Loucy (cell line): ENCODE measurements at regions not wholly inside any gene's neighbourhood (a gene's known extent, or its start where the extent isn't known, plus 50 kb on each side); places are given as distances from the start of the nearest gene placed in this dataset.

Experiments
- H2AFZ ChIP-seq: fragments of 200-600 bp; sonication (generic); 2 replicates; pipeline ENCODE4 v1.6.0; 2016; ENCODE audit warnings: antibody characterized with exemption, mild to moderate bottlenecking, low read length, moderate library complexity
- H3F3A ChIP-seq: fragments of 200-600 bp; 2 replicates; pipeline ENCODE4 v1.6.0; 2016; ENCODE audit warnings: antibody characterized with exemption, low read depth, mild to moderate bottlenecking
- H3K27me3 ChIP-seq: fragments of 200-600 bp; sonication (generic); 2 replicates; pipeline ENCODE4 v1.6.1; 2014; ENCODE audit warnings: low read length, mild to moderate bottlenecking; ENCODE audit not compliant: insufficient read depth, poor library complexity, severe bottlenecking
- H3K36me3 ChIP-seq: fragments of 200-600 bp; sonication (generic); 2 replicates; pipeline ENCODE4 v1.6.1; 2016; ENCODE audit warnings: low read length; ENCODE audit not compliant: insufficient read depth
- H3K4me1 ChIP-seq: fragments of 200-600 bp; sonication (generic); 2 replicates; pipeline ENCODE4 v1.5.1; 2014; ENCODE audit warnings: low read length, mild to moderate bottlenecking; ENCODE audit not compliant: insufficient read depth, poor library complexity, severe bottlenecking
- H3K4me2 ChIP-seq: fragments of 200-600 bp; sonication (generic); 2 replicates; pipeline ENCODE4 v1.6.0; 2014; ENCODE audit warnings: antibody characterized with exemption, low read length, low read depth, mild to moderate bottlenecking; ENCODE audit not compliant: poor library complexity, severe bottlenecking
- H3K4me3 ChIP-seq: fragments of 200-600 bp; sonication (generic); 2 replicates; pipeline ENCODE4 v1.5.1; 2014; ENCODE audit warnings: low read length, mild to moderate bottlenecking, mixed read lengths; ENCODE audit not compliant: poor library complexity, severe bottlenecking
- H3K79me2 ChIP-seq: fragments of 200-600 bp; sonication (generic); 2 replicates; pipeline ENCODE4 v1.6.1; 2014; ENCODE audit warnings: low read length; ENCODE audit not compliant: insufficient read depth
- H3K9ac ChIP-seq: fragments of 200-600 bp; sonication (generic); 2 replicates; pipeline ENCODE4 v1.6.0; 2014; ENCODE audit warnings: mild to moderate bottlenecking, low read depth, low read length, moderate library complexity; ENCODE audit not compliant: poor library complexity, severe bottlenecking
- H3K9me2 ChIP-seq: fragments of 200-600 bp; sonication (generic); replicated peaks from 2 replicates; pipeline ENCODE4 v1.6.1; 2016; ENCODE audit warnings: low read depth, low read length, mixed read lengths
- H3K9me3 ChIP-seq: fragments of 200-600 bp; sonication (generic); 2 replicates; pipeline ENCODE4 v1.6.1; 2014; ENCODE audit warnings: mild to moderate bottlenecking, antibody characterized with exemption, low read length, low read depth; ENCODE audit not compliant: insufficient read depth
- H4K20me1 ChIP-seq: fragments of 200-600 bp; sonication (generic); 2 replicates; pipeline ENCODE4 v1.6.0; 2014; ENCODE audit warnings: antibody characterized with exemption, low read length, mild to moderate bottlenecking; ENCODE audit not compliant: insufficient read depth, poor library complexity, severe bottlenecking
- CTCF ChIP-seq: fragments of 200-600 bp; sonication (generic); conservative IDR thresholded peaks from 2 replicates; pipeline ENCODE4 v1.5.1; 2014; ENCODE audit warnings: mild to moderate bottlenecking, antibody characterized with exemption, low read length
- EZH2phosphoT487 ChIP-seq: fragments of 200-600 bp; IDR thresholded peaks from 2 replicates; pipeline ENCODE4 v1.6.1; 2018; ENCODE audit warnings: antibody characterized with exemption, mild to moderate bottlenecking, moderate library complexity, borderline replicate concordance

GRCh38 chr16:11462036-11462435, 116.8 kb downstream of the RMI2 start:
- TF ChIP-seq EZH2phosphoT487, result no peak
- no peak for TF ChIP-seq CTCF

GRCh38 chr16:11462861-11463260, 117.6 kb downstream of the RMI2 start:
- Histone ChIP-seq H3K4me2 (no peak overlapping the region), H3K4me3 (no peak overlapping the region), H3F3A (no peaks in the 10 kb centered on the region), H3K36me3 (no peaks in the 10 kb centered on the region), H3K4me1 (no peaks in the 10 kb centered on the region), H3K9me2 (no peaks in the 10 kb centered on the region), H3K27me3 (no peaks in the 10 kb centered on the region), H2AFZ (no peak overlapping the region), H3K79me2 (no peaks in the 10 kb centered on the region), H4K20me1 (no peaks in the 10 kb centered on the region), H3K9ac (no peak overlapping the region), H3K9me3 (no peaks in the 10 kb centered on the region)
- TF ChIP-seq EZH2phosphoT487 (no peak), CTCF (no peak)

More at GRCh38 chr16:11462036-11462435, 116.8 kb downstream of the RMI2 start:
- no peaks in the 10 kb centered on the region for H3K9me2 ChIP-seq
- H3K9ac ChIP-seq, result no peak overlapping the region
- no peak overlapping the region for H3K4me2 ChIP-seq
- H3K4me1 ChIP-seq, result no peaks in the 10 kb centered on the region
- no peaks in the 10 kb centered on the region for H3K79me2 ChIP-seq
- H2AFZ ChIP-seq, result no peak overlapping the region
- no peaks in the 10 kb centered on the region for H3K27me3 ChIP-seq
- no peaks in the 10 kb centered on the region for H3F3A ChIP-seq
- H3K4me3 ChIP-seq, result no peak overlapping the region
- H3K36me3 ChIP-seq, result no peaks in the 10 kb centered on the region
- no peaks in the 10 kb centered on the region for H3K9me3 ChIP-seq
- H4K20me1 ChIP-seq, result no peaks in the 10 kb centered on the region

- Histone ChIP-seq H3K36me3 (no peaks in the 10 kb centered on the region), H3K9me3 (no peaks in the 10 kb centered on the region), H3K27me3 (no peaks in the 10 kb centered on the region), H3K9me2 (no peaks in the 10 kb centered on the region), H3K9ac (no peak overlapping the region), H3K4me3 (no peak overlapping the region), H3K4me2 (no peak overlapping the region), H3K79me2 (no peaks in the 10 kb centered on the region), H3K4me1 (no peaks in the 10 kb centered on the region), H3F3A (no peaks in the 10 kb centered on the region), H2AFZ (no peak overlapping the region), H4K20me1 (no peaks in the 10 kb centered on the region)
- TF ChIP-seq CTCF (no peak), EZH2phosphoT487 (no peak)
These were observed 119.0 kb downstream of the RMI2 start for GRCh38 chr16:11464241-11464640.
